IPS-20b (cell line): ENCODE measurements at regions not wholly inside any gene's neighbourhood (a gene's known extent, or its start where the extent isn't known, plus 50 kb on each side); places are given as distances from the start of the nearest gene placed in this dataset.
"Not testable (repeated sequence)": the region's sequence is repeated elsewhere in the genome, so short reads cannot be mapped to it uniquely, and the experiment has no call there.

Experiments used
- H3K27ac ChIP-seq: one replicate; pipeline ENCODE4 v1.5.1; 2013; ENCODE audit warnings: low read length
- H3K27me3 ChIP-seq: 2 replicates; pipeline ENCODE4 v1.6.1; 2013; ENCODE audit warnings: mild to moderate bottlenecking, low read length, inconsistent platforms; ENCODE audit not compliant: insufficient read depth
- H3K36me3 ChIP-seq: 2 replicates; pipeline ENCODE4 v1.6.1; 2013; ENCODE audit warnings: low read depth, mild to moderate bottlenecking, inconsistent platforms, low read length, moderate library complexity; ENCODE audit not compliant: insufficient read depth
- H3K4me1 ChIP-seq: 2 replicates; pipeline ENCODE4 v1.6.1; 2013; ENCODE audit warnings: mild to moderate bottlenecking, control low read depth, inconsistent platforms, low read length, moderate library complexity; ENCODE audit not compliant: insufficient read depth
- H3K4me3 ChIP-seq: 2 replicates; pipeline ENCODE4 v1.5.1; 2013; ENCODE audit warnings: mild to moderate bottlenecking, low read length, inconsistent platforms
- H3K9ac ChIP-seq: 2 replicates; pipeline ENCODE4 v1.6.1; 2013; ENCODE audit warnings: low read depth, mild to moderate bottlenecking, inconsistent platforms, low read length, moderate library complexity
- H3K9me3 ChIP-seq: 2 replicates; pipeline ENCODE4 v1.6.1; 2013; ENCODE audit warnings: mild to moderate bottlenecking, low read depth, low read length, inconsistent platforms; ENCODE audit not compliant: insufficient read depth

DNA sequence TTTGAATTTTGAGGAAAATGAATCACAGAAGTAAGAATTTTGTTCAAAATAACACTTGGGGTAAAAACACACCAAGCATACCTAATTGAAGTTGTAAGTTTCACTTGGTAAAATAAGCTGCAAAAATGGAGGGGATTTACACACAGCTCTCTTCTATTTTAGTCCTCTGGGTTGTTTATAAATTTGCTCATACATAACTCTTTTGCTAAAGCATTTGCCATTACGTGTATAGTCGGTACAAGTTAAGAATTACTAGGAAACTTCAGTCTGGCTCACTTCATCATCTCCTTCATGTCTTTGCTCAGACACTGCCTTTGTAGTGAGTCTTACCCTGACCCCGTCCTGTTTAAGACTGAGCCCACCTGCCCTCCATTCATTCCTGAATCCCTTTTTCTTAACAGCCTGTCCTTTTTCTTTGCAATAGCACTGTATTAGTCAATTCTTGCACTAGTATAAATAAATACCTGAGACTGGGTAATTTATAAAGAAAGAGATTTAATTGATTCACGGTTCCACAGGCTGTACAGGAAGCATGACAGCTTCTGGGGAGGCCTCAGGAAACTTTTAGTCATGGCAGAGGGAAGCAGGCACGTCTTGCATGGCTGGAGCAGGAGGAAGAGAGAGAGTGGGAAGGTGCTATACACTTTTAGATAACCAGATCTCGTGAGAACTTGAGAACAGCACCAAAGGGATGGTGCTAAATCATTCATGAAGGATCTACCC lies 451.1 kb downstream of the PCNX1 start:
- no peaks in the 10 kb centered on the region for H3K27me3 ChIP-seq
- H3K36me3 ChIP-seq, result no peaks in the 10 kb centered on the region
- peaks cover 18% of the 10 kb centered on the region for H3K4me1 ChIP-seq
- H3K9ac ChIP-seq, result no peak overlapping the region
- H3K4me3 ChIP-seq, result no peak overlapping the region
- H3K9me3 ChIP-seq, result no peaks in the 10 kb centered on the region
- no peak overlapping the region for H3K27ac ChIP-seq

DNA sequence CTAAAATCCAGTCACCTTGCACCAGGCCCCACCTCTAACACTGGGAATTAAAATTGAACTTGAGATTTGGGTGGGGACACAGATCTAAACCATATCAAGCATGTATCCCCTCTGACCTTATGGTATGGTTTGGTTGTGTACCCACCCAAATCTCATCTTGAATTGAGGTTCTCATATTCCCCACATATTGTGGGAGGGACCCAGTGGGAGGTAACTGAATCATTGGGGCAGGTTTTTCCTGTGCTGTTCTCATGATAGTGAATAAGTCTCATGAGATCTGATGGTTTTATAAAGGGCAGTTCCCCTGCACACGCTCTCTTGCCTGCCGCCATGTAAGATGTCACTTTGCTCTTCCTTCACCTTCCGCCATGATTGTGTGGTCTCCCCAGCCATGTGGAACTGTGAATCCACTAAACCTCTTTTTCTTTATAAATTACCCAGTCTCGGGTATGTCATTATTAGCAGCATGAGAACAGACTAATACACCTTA lies 451.7 kb downstream of the PCNX1 start:
- not testable (repeated sequence) for H3K9ac ChIP-seq, H3K27ac ChIP-seq, H3K36me3 ChIP-seq, H3K9me3 ChIP-seq, H3K27me3 ChIP-seq, H3K4me3 ChIP-seq
- peaks cover 16% of the 10 kb centered on the region for H3K4me1 ChIP-seq

DNA sequence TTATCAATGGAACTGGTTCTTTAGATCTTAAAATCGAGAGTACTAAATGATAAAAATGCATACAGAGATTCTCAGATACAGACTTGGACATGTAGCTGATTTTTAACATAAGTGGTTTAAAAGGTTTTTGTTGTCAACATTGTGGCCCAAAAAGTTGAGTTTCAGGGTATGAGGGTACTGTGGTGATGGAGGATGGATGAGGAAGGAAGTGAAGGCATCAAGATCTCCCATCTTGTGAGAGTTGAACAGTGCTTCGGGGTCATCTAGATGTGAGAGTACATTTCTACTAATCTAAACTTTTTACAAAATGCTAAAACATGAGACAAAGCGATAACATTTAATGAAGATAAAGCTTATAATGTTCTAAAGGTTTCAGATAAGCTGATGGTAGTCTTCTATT lies 452.6 kb downstream of the PCNX1 start:
- H3K27me3 ChIP-seq, result no peaks in the 10 kb centered on the region
- no peak overlapping the region for H3K9ac ChIP-seq
- no peaks in the 10 kb centered on the region for H3K9me3 ChIP-seq
- peaks cover 16% of the 10 kb centered on the region for H3K4me1 ChIP-seq
- no peak overlapping the region for H3K27ac ChIP-seq
- H3K4me3 ChIP-seq, result no peak overlapping the region
- H3K36me3 ChIP-seq, result no peaks in the 10 kb centered on the region

DNA sequence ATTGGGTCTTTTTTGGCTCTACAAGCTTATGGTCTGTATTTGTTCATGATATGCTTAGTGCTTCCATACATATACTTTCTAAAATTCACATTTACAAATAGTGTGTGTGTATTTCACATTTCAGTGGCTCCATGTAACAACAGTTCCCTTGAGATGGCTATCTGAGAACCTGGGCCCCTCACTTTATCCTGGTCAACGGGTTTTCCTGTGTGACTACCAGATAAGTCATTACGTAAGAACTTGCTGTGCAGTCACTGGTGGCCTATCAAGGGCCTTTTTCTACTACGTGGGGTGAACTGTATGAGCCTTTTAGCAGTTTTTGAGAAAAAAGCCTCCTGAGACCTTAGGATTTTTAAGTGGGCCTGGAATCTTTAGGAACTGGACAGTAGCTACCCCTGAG lies 454.1 kb downstream of the PCNX1 start:
- Histone ChIP-seq H3K9ac (no peak overlapping the region), H3K4me1 (peaks cover 5% of the 10 kb centered on the region; the same call in 1 of the 2 replicates), H3K36me3 (no peaks in the 10 kb centered on the region), H3K9me3 (no peaks in the 10 kb centered on the region), H3K4me3 (no peak overlapping the region), H3K27me3 (no peaks in the 10 kb centered on the region), H3K27ac (no peak overlapping the region)

DNA sequence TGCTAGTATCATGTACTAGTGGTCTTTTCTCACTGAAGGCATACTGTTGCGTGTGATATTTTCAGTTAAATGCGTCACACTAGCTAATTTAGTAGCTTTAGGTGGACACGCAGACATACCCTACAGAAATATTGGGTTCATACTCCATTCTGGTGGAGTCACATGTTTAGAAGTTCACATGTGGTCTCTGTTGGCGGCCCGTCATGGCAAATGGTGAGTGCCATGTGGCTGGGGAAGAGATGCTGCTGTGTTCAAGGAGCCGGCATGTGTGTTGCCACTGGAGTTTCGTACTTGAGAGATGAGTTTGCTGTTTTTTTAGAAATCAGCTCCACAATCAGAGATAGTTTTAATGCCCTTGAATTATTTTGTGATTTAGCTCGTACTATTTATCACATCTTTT lies 454.6 kb downstream of the PCNX1 start:
- Histone ChIP-seq H3K9me3 (no peaks in the 10 kb centered on the region; the same call in 1 of the 2 replicates), H3K4me3 (no peak overlapping the region), H3K27ac (no peak overlapping the region), H3K27me3 (no peaks in the 10 kb centered on the region), H3K4me1 (peaks cover 5% of the 10 kb centered on the region; the same call in 1 of the 2 replicates), H3K36me3 (no peaks in the 10 kb centered on the region), H3K9ac (no peak overlapping the region)

DNA sequence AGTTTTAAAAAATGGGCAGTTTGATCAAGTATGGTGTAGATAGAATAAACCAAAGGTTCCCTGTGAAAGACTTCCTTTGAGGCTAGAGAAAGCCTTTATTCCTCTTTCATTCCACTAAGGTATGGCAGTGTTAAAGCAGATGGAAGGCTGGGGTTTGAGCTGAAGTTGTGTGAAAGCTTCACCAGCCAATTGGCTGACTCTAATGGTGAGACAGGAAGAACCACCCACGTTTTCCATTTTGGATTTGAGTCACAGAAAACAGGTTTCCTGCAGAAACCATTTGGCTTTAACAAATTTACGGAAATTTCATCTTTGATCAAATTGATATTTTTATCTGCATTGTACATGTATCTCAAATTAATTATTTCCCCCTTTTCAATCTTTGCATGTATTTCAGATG lies 455.0 kb downstream of the PCNX1 start:
- Histone ChIP-seq H3K4me3 (no peak overlapping the region), H3K9me3 (no peaks in the 10 kb centered on the region; the same call in 1 of the 2 replicates), H3K9ac (no peak overlapping the region), H3K36me3 (no peaks in the 10 kb centered on the region), H3K27ac (no peak overlapping the region), H3K27me3 (no peaks in the 10 kb centered on the region), H3K4me1 (peaks cover 5% of the 10 kb centered on the region; the same call in 1 of the 2 replicates)

DNA sequence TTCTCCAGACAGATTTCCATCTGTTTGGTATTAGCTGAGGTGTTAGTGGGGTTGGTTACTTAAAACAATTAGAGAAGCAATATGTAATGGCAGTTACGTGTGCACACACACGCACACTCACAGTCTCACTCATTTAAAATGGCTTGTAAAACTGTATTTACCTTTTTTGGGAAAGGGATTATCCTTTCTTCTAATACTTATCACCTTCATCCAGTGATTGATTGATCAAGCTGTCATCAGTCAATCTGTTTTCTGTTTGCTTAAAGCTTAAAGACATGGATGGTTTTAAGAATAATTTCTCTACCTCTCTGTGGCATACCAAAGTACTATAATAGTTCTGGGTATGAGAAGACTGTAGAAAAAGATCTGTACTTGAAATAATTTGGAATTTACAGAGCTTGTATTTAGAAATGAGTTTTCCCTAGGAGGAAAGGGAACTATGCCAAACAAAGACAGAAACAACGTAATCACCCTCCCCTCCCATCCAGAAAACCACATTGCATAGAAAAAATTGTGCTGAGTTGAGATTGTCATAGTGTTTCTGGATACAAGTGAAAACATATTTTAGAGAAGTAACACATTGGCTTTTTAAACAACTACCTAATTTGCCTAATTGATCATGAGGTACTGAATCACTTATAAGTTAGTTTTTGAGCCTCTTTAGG lies 455.8 kb downstream of the PCNX1 start:
- Histone ChIP-seq H3K36me3 (no peaks in the 10 kb centered on the region), H3K27me3 (no peaks in the 10 kb centered on the region), H3K9me3 (no peaks in the 10 kb centered on the region; the same call in 1 of the 2 replicates), H3K9ac (no peak overlapping the region), H3K4me3 (no peak overlapping the region), H3K27ac (no peak overlapping the region), H3K4me1 (peaks cover 5% of the 10 kb centered on the region; the same call in 1 of the 2 replicates)

DNA sequence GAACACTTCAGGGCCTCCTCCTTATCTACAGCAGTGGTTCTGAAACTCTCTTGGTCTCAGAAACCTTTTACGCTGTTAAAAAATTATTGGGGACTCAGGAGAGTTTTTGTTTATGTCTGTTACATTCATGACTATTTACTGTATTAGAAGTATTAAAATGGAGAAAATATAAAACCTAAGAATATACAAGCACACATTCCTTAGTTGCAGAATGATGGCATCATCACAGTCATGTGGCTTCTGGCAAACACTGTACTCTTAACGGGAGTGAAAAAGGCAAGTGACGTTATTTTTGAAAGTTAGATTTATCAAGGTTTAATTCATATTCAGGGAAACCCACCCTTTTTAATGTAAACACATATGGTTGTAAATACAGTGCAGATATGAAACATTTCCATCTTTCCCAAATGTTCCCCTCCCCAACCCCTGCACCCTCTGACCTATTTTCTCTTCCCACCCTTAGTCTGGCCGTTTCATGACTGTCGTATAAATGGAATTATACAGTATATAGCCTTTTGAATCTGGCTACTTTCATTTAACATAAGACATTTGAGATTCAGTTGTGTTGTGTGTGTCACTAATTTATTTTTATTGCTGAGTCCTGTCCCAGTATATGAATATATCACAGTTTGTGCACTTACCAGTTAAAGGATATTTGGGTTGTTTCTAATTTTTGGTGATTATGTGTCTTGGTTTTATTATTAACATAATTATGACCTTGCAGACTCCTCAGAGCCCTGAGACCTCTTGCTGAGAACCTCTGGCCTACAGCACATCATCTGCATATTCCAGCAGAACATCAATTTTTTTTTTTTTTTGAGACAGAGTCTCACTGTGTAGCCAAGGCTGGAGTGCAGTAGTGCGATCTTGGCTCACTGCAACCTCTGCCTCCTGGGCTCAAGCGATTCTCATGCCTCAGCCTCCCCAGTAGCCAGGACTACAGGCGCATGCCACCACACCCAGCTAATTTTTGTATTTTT lies 457.0 kb downstream of the PCNX1 start:
- Histone ChIP-seq H3K9ac (no peak overlapping the region), H3K4me3 (no peak overlapping the region), H3K9me3 (no peaks in the 10 kb centered on the region; the same call in 1 of the 2 replicates), H3K27ac (no peak overlapping the region), H3K4me1 (peaks cover 5% of the 10 kb centered on the region; the same call in 1 of the 2 replicates), H3K36me3 (no peaks in the 10 kb centered on the region), H3K27me3 (no peaks in the 10 kb centered on the region)

DNA sequence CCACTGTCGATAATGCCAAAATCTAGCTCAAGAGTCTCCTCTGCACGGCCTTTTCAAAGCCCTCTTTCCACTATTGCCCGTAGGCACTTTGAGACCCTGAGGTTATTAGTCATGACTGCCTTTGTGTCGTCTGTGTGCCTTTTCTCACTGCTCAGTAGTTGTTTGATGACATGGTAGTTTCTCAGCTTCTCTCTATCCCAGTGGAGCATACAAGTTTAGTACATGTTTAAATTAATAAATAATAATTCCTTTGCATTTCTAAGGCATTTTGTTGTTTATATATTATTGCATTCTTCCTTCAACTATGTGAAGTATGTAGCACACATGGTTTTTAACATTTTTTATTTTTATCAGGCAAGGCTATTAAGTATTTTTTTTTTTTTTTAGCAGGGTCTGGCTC lies 458.1 kb downstream of the PCNX1 start:
- no peaks in the 10 kb centered on the region for H3K36me3 ChIP-seq

DNA sequence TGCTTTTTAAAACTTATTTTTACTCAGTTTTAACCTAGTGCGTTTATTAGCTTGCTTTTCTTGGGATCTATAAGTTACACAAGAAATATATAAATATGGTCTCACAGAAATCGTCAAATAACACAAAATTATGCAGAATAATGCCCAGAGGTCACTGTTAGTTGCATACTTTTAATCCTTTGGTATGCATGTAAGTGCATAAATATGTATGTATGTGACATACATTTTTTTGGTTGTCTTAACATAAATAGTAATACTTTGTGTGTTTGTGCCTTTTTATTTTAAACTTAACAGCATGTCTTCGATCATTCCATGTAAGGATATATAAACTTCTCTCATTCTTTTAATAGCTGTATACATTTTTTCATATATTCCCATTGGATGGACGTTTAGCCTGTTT lies 459.6 kb downstream of the PCNX1 start:
- Histone ChIP-seq H3K27me3 (no peaks in the 10 kb centered on the region), H3K4me3 (no peak overlapping the region), H3K36me3 (no peaks in the 10 kb centered on the region)

More for the DNA sequence above, 458.1 kb downstream of the PCNX1 start:
- Histone ChIP-seq H3K27ac (no peak overlapping the region), H3K4me1 (peaks cover 5% of the 10 kb centered on the region), H3K27me3 (no peaks in the 10 kb centered on the region), H3K9me3 (no peaks in the 10 kb centered on the region; the same call in 1 of the 2 replicates), H3K9ac (no peak overlapping the region), H3K4me3 (no peak overlapping the region)

DNA sequence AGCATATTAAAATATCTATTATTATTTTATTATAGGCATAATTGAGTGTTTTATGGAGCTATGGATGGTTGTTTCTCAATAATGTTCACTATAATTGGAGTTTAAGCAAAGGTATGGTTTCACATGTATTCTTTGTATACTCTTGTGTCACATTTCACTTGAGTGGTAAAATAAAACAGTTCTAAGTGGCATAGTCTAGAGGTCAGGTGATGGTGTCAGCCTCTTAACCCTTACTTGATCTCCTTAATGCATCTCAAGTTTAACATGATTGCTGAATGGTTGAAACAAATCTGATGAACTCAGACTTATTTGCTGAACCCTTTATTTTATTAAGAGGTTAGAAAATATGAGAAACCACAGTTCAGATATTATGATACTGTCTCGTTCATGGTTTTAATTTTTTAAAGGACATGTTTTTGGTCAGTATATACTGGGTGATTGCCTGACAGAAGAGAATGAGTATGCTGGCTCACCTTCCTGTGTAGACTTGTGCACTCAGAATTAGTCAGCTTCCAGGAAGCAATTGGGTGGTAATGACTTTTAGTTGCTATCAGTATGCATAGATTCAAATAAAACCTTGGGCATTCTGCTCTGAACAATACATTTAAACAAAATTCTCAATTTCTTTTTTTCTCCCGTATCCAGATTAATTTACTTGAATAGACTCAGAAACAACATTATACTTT lies 464.6 kb downstream of the PCNX1 start:
- H3K4me3 ChIP-seq, result no peak overlapping the region

More for the DNA sequence above, 459.6 kb downstream of the PCNX1 start:
- H3K9ac ChIP-seq, result no peak overlapping the region
- H3K4me1 ChIP-seq, result peaks cover 5% of the 10 kb centered on the region
- H3K9me3 ChIP-seq, result no peaks in the 10 kb centered on the region; the same call in 1 of the 2 replicates
- H3K27ac ChIP-seq, result no peak overlapping the region

More for the DNA sequence above, 464.6 kb downstream of the PCNX1 start:
- Histone ChIP-seq H3K9ac (no peak overlapping the region), H3K4me1 (peaks cover 10% of the 10 kb centered on the region), H3K27me3 (no peaks in the 10 kb centered on the region), H3K9me3 (no peaks in the 10 kb centered on the region; the same call in none of the 2 replicates), H3K27ac (no peak overlapping the region), H3K36me3 (no peaks in the 10 kb centered on the region)
